ENCODE measurements at regions not wholly inside any gene's neighbourhood (a gene's known extent, or its start where the extent isn't known, plus 50 kb on each side); places are given as distances from the start of the nearest gene placed in this dataset.
A peak's percentile ranks its signal among the peaks of the same experiment; 100 is the strongest.

DNA sequence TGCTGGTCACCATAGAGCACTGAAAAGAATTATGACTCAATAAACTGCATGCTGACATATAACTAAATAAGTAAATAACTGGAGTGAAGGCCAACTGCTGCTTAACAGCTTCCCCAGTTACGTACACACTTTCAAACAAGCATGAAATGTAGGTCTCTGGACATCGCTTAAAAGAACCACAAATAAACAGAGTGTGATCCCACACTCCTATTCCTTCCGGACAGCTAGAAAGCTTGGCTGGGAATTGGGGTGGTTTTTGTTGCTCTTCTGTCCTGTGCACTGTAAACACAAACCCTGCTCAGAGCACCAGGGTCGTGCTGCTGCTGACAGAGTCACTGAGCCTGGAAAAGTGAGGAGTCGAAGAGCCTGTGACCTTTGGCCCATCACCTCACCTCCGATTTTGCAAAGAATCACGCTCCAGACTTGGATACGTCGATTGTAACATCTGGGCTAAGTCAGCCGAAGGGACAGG lies 162.7 kb upstream of the NT5C1B start:
- WGBS, 2 donors, result 76 to 80% methylated on average over 10 of the region's 10 CpGs
- intact Hi-C loops (cut with DNase I), result loop anchor here (5.0 to 10.0 kb wide), 2 partner anchors 615 to 1113 kb away; no protein-coding TSS in a partner anchor
- no peaks in the 10 kb centered on the region for H3K27me3 ChIP-seq
- no peaks in the 10 kb centered on the region for H3K36me3 ChIP-seq
- DNase-seq, result no peak
- H3K9me3 ChIP-seq, result no peaks in the 10 kb centered on the region
- no peak overlapping the region for H3K4me3 ChIP-seq
- no peak overlapping the region for H3K27ac ChIP-seq
- no peaks in the 10 kb centered on the region for H3K4me1 ChIP-seq
- TF ChIP-seq, protein P1, sequence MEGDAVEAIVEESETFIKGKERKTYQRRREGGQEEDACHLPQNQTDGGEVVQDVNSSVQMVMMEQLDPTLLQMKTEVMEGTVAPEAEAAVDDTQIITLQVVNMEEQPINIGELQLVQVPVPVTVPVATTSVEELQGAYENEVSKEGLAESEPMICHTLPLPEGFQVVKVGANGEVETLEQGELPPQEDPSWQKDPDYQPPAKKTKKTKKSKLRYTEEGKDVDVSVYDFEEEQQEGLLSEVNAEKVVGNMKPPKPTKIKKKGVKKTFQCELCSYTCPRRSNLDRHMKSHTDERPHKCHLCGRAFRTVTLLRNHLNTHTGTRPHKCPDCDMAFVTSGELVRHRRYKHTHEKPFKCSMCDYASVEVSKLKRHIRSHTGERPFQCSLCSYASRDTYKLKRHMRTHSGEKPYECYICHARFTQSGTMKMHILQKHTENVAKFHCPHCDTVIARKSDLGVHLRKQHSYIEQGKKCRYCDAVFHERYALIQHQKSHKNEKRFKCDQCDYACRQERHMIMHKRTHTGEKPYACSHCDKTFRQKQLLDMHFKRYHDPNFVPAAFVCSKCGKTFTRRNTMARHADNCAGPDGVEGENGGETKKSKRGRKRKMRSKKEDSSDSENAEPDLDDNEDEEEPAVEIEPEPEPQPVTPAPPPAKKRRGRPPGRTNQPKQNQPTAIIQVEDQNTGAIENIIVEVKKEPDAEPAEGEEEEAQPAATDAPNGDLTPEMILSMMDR (IDR thresholded peaks at IDR 0.05), result no peak
- TF ChIP-seq POLR2A (IDR thresholded peaks at IDR 0.05), result no peak

DNA sequence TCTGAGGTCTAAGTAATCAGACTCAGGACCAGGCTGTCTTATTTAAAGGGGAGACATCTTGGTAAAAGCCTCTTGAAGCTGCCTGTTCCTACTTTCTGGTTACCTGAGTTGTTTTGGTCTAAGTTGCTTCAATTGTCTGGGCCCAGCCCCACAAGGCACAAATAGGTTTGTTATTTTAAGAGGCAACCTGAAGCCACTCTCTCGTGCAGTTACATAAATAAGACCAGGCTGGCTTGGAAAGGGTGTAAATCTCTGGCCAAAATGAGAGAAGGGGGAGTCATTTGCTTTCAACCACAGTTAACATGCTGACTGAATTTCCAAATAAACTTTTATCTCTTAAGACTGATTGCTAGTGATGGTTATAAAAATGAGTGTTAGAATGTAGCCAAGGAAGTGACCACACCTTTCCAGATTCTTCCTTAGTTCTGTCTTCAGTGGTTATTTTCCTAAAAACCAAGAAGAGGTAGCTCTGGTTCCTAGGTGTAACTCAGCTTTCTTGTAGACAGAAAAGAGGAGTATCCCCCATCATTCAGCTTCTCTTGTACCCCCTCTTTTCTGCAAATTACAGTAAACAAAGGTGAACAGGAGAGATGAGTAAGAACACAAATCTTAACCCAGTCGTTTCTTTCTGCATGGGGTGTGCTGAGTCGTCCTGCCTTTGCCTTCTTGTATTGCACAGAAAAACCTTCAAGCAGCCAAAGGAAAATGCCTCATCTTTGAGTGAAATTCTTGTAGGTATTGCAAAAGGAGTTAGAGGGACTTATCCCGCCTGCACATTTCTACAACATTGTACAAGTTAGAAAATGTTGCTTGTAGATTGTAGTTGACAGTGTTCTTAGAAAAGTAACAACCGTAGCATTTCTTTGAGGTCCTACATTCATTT lies 161.5 kb upstream of the NT5C1B start:
- Histone ChIP-seq H3K4me1 (no peaks in the 10 kb centered on the region), H3K27me3 (no peaks in the 10 kb centered on the region), H3K36me3 (no peaks in the 10 kb centered on the region), H3K4me3 (no peak overlapping the region), H3K27ac (no peak overlapping the region), H3K9me3 (no peaks in the 10 kb centered on the region)
- intact Hi-C loops (cut with DNase I), result loop anchor here (5.0 to 10.0 kb wide), 2 partner anchors 616 to 1114 kb away; no protein-coding TSS in a partner anchor
- WGBS, 2 donors, result 58 to 61% methylated on average over 5 of the region's 5 CpGs
- no peak for DNase-seq
- TF ChIP-seq, protein P1 (IDR thresholded peaks at IDR 0.05), result no peak
- TF ChIP-seq POLR2A (IDR thresholded peaks at IDR 0.05), result no peak

DNA sequence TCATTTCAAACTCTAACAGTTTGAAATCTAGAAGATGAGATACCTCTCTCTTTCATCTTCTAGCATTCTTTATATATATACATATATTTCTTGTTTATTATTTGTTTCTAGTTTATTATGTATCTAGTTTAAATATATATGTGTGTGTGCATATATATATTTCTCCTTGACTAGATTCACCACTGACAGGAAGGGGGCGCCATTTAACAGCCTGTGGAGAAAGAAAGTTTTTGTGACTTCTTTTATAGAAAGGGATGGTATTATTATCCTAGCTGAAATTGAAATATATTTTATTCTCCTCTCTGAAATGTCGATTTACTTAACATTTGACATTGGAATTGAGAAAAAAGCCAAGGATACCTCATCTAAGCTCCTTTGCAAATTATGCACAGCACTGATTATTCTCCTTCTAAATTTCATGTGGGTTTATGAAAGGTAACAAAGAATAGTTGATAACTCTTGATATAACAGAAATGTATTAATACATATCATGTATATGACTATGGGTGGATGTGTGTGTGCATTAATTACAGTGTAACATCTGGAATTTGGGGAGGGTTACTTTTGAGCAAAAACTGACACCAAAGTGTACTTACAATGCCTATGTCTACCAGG lies 160.7 kb upstream of the NT5C1B start:
- intact Hi-C loops (cut with DNase I), result loop anchor here (5.0 to 10.0 kb wide), 3 partner anchors 225 to 1115 kb away; no protein-coding TSS in a partner anchor

DNA sequence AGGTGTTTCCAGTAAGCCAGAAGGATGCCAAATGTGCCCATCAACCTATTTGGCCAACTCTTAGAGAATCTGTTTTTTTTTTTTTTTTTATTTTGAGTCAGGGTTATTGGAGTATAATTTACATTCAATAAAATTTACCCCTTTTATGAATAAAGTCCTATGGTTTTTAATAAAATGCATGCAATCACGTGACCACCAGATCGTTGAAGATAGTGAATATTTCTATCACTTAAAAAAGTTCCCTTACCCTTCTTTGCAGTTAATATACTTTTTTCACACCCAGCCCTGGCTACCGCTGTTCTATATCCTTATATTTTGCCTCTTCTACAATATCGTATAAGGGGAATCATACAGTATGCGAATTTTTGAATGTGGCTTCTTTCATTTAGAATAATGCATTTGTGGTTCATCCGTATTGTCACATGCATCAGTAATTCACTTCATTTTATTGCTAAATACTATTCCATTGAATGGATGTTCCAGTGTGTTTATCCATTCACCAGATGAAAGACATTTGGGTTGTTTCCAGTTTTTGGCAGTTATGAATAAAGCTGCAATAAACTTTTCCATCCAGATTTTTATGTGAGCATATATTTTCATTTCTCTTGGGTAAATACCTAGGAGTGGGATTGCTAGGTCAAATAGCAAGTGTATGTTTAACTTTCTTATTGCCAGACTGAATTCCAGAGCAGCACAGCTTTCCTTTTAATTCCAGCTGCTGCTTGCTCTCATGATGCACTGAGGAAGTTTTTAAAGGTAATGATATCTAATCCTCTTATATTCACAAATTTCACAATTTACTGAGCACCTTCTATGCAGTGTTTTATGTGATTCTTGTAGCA lies 156.3 kb upstream of the NT5C1B start:
- Histone ChIP-seq H3K4me1 (no peaks in the 10 kb centered on the region), H3K36me3 (no peaks in the 10 kb centered on the region), H3K27me3 (no peaks in the 10 kb centered on the region), H3K27ac (no peak overlapping the region), H3K4me3 (no peak overlapping the region), H3K9me3 (no peaks in the 10 kb centered on the region)
- no peak for DNase-seq
- TF ChIP-seq, protein P1 (IDR thresholded peaks at IDR 0.05), result no peak
- no peak for TF ChIP-seq POLR2A (IDR thresholded peaks at IDR 0.05)
- WGBS, 2 donors, result 89 to 91% methylated on average over 6 of the region's 6 CpGs
- intact Hi-C loops (cut with DNase I), result loop anchor here (10.0 kb wide), 1 partner anchor 221 kb away; no protein-coding TSS in a partner anchor

More for the DNA sequence above, 160.7 kb upstream of the NT5C1B start:
- Histone ChIP-seq H3K27ac (no peak overlapping the region), H3K4me3 (no peak overlapping the region), H3K9me3 (no peaks in the 10 kb centered on the region), H3K36me3 (no peaks in the 10 kb centered on the region), H3K27me3 (no peaks in the 10 kb centered on the region), H3K4me1 (no peaks in the 10 kb centered on the region)
- DNase-seq, result no peak
- 0 to 4% methylated on average over 2 of the region's 2 CpGs for WGBS, 2 donors
- no peak for TF ChIP-seq POLR2A (IDR thresholded peaks at IDR 0.05)
- TF ChIP-seq, protein P1 (IDR thresholded peaks at IDR 0.05), result peak in 5 of 6 experiments; percentile 51 to 79 (median 74)

Measured in esophagus squamous epithelium (tissue), 5 donors.